Chondrocyte (in vitro differentiated cells): ENCODE measurements at regions not wholly inside any gene's neighbourhood (a gene's known extent, or its start where the extent isn't known, plus 50 kb on each side); places are given as distances from the start of the nearest gene placed in this dataset.

Experiments
- DNase-seq: peaks from one replicate; pipeline ENCODE4 v3.0.0; 2021; ENCODE audit warnings: mixed read lengths, low spot score
- H3K27ac Mint-ChIP-seq: one replicate; pipeline ENCODE4 v1.8.0; 2021; ENCODE audit warnings: mild to moderate bottlenecking, moderate library complexity, mixed read lengths; ENCODE audit not compliant: unreplicated experiment
- H3K27me3 Mint-ChIP-seq: 2 replicates; pipeline ENCODE4 v1.8.0; 2021; ENCODE audit warnings: low read depth, mixed read lengths
- H3K36me3 Mint-ChIP-seq: 2 replicates; pipeline ENCODE4 v1.8.0; 2021; ENCODE audit warnings: low read depth, mixed read lengths
- H3K4me1 Mint-ChIP-seq: 2 replicates; pipeline ENCODE4 v1.8.0; 2021; ENCODE audit warnings: low read depth, mild to moderate bottlenecking, mixed read lengths
- H3K4me3 Mint-ChIP-seq: one replicate; pipeline ENCODE4 v1.8.0; 2021; ENCODE audit warnings: mild to moderate bottlenecking, moderate library complexity, mixed read lengths; ENCODE audit not compliant: unreplicated experiment
- H3K9me3 Mint-ChIP-seq: 2 replicates; pipeline ENCODE4 v1.8.0; 2021; ENCODE audit warnings: low read depth, mixed read lengths
- TF ChIP-seq, protein P1 (sequence below): fragments of 200-600 bp; sonication (generic); IDR thresholded peaks from 2 replicates; pipeline ENCODE4 v1.5.0; 2021; ENCODE audit warnings: antibody characterized with exemption, mild to moderate bottlenecking, moderate library complexity

- Mint-ChIP-seq H3K4me3 (no peak overlapping the region), H3K27me3 (no peaks in the 10 kb centered on the region), H3K4me1 (peaks cover 4% of the 10 kb centered on the region)
Measured at GRCh38 chrX:115960440-115961084, 210.0 kb upstream of the AGTR2 start.

GRCh38 chrX:115966920-115967319 is 203.6 kb upstream of the AGTR2 start:
- TF ChIP-seq, protein P1, sequence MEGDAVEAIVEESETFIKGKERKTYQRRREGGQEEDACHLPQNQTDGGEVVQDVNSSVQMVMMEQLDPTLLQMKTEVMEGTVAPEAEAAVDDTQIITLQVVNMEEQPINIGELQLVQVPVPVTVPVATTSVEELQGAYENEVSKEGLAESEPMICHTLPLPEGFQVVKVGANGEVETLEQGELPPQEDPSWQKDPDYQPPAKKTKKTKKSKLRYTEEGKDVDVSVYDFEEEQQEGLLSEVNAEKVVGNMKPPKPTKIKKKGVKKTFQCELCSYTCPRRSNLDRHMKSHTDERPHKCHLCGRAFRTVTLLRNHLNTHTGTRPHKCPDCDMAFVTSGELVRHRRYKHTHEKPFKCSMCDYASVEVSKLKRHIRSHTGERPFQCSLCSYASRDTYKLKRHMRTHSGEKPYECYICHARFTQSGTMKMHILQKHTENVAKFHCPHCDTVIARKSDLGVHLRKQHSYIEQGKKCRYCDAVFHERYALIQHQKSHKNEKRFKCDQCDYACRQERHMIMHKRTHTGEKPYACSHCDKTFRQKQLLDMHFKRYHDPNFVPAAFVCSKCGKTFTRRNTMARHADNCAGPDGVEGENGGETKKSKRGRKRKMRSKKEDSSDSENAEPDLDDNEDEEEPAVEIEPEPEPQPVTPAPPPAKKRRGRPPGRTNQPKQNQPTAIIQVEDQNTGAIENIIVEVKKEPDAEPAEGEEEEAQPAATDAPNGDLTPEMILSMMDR: no peak
- peaks cover 10% of the 10 kb centered on the region for H3K4me1 Mint-ChIP-seq
- H3K4me3 Mint-ChIP-seq: no peak overlapping the region
- DNase-seq: no peak
- no peak overlapping the region for H3K27ac Mint-ChIP-seq
- no peaks in the 10 kb centered on the region for H3K36me3 Mint-ChIP-seq
- peaks cover 11% of the 10 kb centered on the region for H3K27me3 Mint-ChIP-seq
- peaks cover 11% of the 10 kb centered on the region for H3K9me3 Mint-ChIP-seq

More at GRCh38 chrX:115960440-115961084, 210.0 kb upstream of the AGTR2 start:
- TF ChIP-seq, protein P1: no peak
- peaks cover 8% of the 10 kb centered on the region for H3K9me3 Mint-ChIP-seq
- no peak overlapping the region for H3K27ac Mint-ChIP-seq
- H3K36me3 Mint-ChIP-seq: no peaks in the 10 kb centered on the region
- DNase-seq: no peak

- H3K9me3 Mint-ChIP-seq: peaks cover 7% of the 10 kb centered on the region
- no peaks in the 10 kb centered on the region for H3K36me3 Mint-ChIP-seq
- TF ChIP-seq, protein P1: peak; percentile 38
- peaks cover 10% of the 10 kb centered on the region for H3K4me1 Mint-ChIP-seq
- peak overlapping the region; percentile 74 for H3K4me3 Mint-ChIP-seq
- peaks cover 11% of the 10 kb centered on the region for H3K27me3 Mint-ChIP-seq
- no peak for DNase-seq
- H3K27ac Mint-ChIP-seq: peak overlapping the region; percentile 76
Measured at GRCh38 chrX:115968436-115969252, 201.9 kb upstream of the AGTR2 start.

DNA sequence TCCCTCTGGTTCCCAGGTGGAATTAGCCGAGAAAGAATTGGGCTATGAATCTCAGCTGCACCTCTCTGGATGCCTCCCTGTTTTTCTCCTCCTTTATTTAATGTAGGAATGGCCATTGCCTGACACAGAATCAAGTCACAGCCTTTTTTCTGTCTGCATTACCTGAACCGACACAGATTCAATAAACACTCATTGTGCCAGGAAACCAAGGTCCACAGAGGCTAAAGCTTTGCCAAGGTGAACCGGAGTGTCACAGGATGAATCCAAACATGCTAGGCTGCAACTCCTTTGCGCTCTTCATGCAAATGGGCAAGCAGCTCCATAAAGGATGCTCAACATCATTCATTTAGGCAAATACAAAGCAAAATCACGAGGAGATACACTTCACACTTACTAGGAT is 199.8 kb upstream of the AGTR2 start:
- Mint-ChIP-seq H3K27ac (no peak overlapping the region), H3K27me3 (peaks cover 13% of the 10 kb centered on the region), H3K4me1 (peaks cover 10% of the 10 kb centered on the region), H3K36me3 (peaks cover 2% of the 10 kb centered on the region), H3K9me3 (peaks cover 14% of the 10 kb centered on the region), H3K4me3 (no peak overlapping the region)
- DNase-seq: no peak
- TF ChIP-seq, protein P1: no peak

GRCh38 chrX:115972717-115973116 is 197.8 kb upstream of the AGTR2 start:
- Mint-ChIP-seq H3K4me3 (no peak overlapping the region), H3K27ac (no peak overlapping the region), H3K9me3 (peaks cover 11% of the 10 kb centered on the region), H3K27me3 (peaks cover 13% of the 10 kb centered on the region), H3K4me1 (peaks cover 7% of the 10 kb centered on the region), H3K36me3 (peaks cover 2% of the 10 kb centered on the region)
- TF ChIP-seq, protein P1: no peak
- no peak for DNase-seq
